PC-9 (cell line): ENCODE measurements at regions not wholly inside any gene's neighbourhood (a gene's known extent, or its start where the extent isn't known, plus 50 kb on each side); places are given as distances from the start of the nearest gene placed in this dataset.

Experiments
- BruUV-seq: library from RNA; stranded (reverse); fragments of 400-500 nt; replicated peaks from 2 replicates; lab custom pipeline; 2021; lab: Mats Ljungman, UMichigan
- CTCF ChIA-PET: fragments of 300-600 bp; sonication (Branson Sonifier 250); formaldehyde crosslinking; loops from one replicate; lab custom pipeline; 2022; ENCODE audit warnings: antibody characterized with exemption; lab: Charles Lee
- POLR2A ChIA-PET: fragments of 300-600 bp; sonication (Branson Sonifier 250); formaldehyde crosslinking; loops from one replicate; lab custom pipeline; 2022; ENCODE audit warnings: antibody characterized with exemption; ENCODE audit not compliant: unreplicated experiment; lab: Charles Lee
- DNase-seq, 2 experiments: peaks; one replicate each; pipeline versions ENCODE4 v3.0.0 to v3.0.0-alpha.2; 2015 to 2022; ENCODE audit warnings: mixed read lengths in 1 of 2
- H2AFZ ChIP-seq: fragments of 200-600 bp; sonication (generic); 2 replicates; pipeline ENCODE4 v1.8.1; 2017; ENCODE audit warnings: antibody characterized with exemption
- H3F3A ChIP-seq: fragments of 200-600 bp; sonication (generic); 2 replicates; pipeline ENCODE4 v1.8.1; 2017; ENCODE audit warnings: antibody characterized with exemption, mild to moderate bottlenecking, low read depth; ENCODE audit not compliant: insufficient read depth
- H3K27ac ChIP-seq: fragments of 200-600 bp; sonication (generic); 2 replicates; pipeline ENCODE4 v1.6.1; 2016; ENCODE audit warnings: mixed run types
- H3K27me3 ChIP-seq: fragments of 200-600 bp; sonication (generic); 2 replicates; pipeline ENCODE4 v1.6.1; 2016; ENCODE audit warnings: low read depth, mixed run types; ENCODE audit not compliant: insufficient read depth
- H3K36me3 ChIP-seq: fragments of 200-600 bp; sonication (generic); 2 replicates; pipeline ENCODE4 v1.6.1; 2016; ENCODE audit warnings: low read depth, mixed run types
- H3K4me1 ChIP-seq: fragments of 200-600 bp; sonication (generic); replicated peaks from 2 replicates; pipeline ENCODE4 v1.6.1; 2016; ENCODE audit warnings: mixed run types; ENCODE audit not compliant: insufficient read depth
- H3K4me2 ChIP-seq: fragments of 200-600 bp; sonication (generic); 2 replicates; pipeline ENCODE4 v1.6.1; 2017; ENCODE audit warnings: mixed run types
- H3K4me3 ChIP-seq: fragments of 200-600 bp; sonication (generic); 2 replicates; pipeline ENCODE4 v1.6.1; 2016; ENCODE audit warnings: mixed run types
- H3K79me2 ChIP-seq: fragments of 200-600 bp; sonication (generic); 2 replicates; pipeline ENCODE4 v1.6.1; 2017; ENCODE audit warnings: low read depth, mixed run types
- H3K9me2 ChIP-seq: fragments of 200-600 bp; sonication (generic); 2 replicates; pipeline ENCODE4 v1.8.1; 2017; ENCODE audit warnings: mild to moderate bottlenecking; ENCODE audit not compliant: insufficient read depth
- H3K9me3 ChIP-seq: fragments of 200-600 bp; sonication (generic); 2 replicates; pipeline ENCODE4 v1.8.1; 2016; ENCODE audit warnings: low read depth; ENCODE audit not compliant: insufficient read depth
- H4K20me1 ChIP-seq: fragments of 200-600 bp; sonication (generic); 2 replicates; pipeline ENCODE4 v1.8.1; 2017; ENCODE audit not compliant: insufficient read depth
- EZH2 ChIP-seq: fragments of 200-600 bp; sonication (generic); IDR thresholded peaks from 2 replicates; pipeline ENCODE4 v1.8.0; 2017; ENCODE audit warnings: antibody characterized with exemption, low read depth
- intact Hi-C: fragments of 100-400 bp; cut with micrococcal nuclease; formaldehyde crosslinking; loops from one replicate; pipeline ENCODE4 v1.10.0; 2022; ENCODE audit not compliant: unreplicated experiment
- TF ChIP-seq, protein P1 (sequence below): fragments of 200-600 bp; sonication (generic); conservative IDR thresholded peaks from 2 replicates; pipeline ENCODE4 v1.6.1; 2017; ENCODE audit warnings: mixed run types, antibody characterized with exemption, mild to moderate bottlenecking, moderate library complexity

DNA sequence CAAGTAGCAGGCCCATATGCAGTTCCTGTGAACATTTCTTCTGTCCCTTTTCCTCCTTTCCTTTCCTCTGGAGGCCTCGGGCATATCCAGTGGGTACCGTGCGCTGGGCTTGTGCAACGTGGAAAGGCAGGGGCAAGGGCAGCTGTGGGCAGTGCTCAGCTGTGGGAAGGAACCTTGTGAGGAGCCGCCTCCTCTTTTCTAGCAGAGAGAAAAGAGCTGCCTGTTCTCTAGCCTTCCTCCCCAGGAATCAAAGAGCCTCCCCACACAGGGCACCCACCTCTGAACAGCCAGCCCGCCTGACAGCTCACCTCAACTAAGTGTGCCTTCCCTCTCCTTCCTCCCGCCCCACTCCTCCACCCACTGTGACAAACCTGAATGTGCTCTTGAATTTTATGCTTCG, 143.3 kb upstream of the HDDC2 start:
- Histone ChIP-seq H3K79me2 (no peaks in the 10 kb centered on the region), H3K36me3 (no peaks in the 10 kb centered on the region), H3K9me3 (no peaks in the 10 kb centered on the region), H3K4me1 (no peaks in the 10 kb centered on the region), H3K4me3 (no peak overlapping the region), H3K9me2 (no peaks in the 10 kb centered on the region), H3K27ac (no peak overlapping the region), H3K4me2 (no peak overlapping the region), H2AFZ (no peak overlapping the region), H3F3A (no peaks in the 10 kb centered on the region), H3K27me3 (peaks cover 23% of the 10 kb centered on the region), H4K20me1 (no peaks in the 10 kb centered on the region)
- ChIA-PET CTCF (no interaction called here), POLR2A (no interaction called here)
- DNase-seq = no peak
- intact Hi-C loops = no loop called here
- no peak for TF ChIP-seq EZH2
- TF ChIP-seq, protein P1, sequence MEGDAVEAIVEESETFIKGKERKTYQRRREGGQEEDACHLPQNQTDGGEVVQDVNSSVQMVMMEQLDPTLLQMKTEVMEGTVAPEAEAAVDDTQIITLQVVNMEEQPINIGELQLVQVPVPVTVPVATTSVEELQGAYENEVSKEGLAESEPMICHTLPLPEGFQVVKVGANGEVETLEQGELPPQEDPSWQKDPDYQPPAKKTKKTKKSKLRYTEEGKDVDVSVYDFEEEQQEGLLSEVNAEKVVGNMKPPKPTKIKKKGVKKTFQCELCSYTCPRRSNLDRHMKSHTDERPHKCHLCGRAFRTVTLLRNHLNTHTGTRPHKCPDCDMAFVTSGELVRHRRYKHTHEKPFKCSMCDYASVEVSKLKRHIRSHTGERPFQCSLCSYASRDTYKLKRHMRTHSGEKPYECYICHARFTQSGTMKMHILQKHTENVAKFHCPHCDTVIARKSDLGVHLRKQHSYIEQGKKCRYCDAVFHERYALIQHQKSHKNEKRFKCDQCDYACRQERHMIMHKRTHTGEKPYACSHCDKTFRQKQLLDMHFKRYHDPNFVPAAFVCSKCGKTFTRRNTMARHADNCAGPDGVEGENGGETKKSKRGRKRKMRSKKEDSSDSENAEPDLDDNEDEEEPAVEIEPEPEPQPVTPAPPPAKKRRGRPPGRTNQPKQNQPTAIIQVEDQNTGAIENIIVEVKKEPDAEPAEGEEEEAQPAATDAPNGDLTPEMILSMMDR = no peak
- no TSS peak for BruUV-seq

DNA sequence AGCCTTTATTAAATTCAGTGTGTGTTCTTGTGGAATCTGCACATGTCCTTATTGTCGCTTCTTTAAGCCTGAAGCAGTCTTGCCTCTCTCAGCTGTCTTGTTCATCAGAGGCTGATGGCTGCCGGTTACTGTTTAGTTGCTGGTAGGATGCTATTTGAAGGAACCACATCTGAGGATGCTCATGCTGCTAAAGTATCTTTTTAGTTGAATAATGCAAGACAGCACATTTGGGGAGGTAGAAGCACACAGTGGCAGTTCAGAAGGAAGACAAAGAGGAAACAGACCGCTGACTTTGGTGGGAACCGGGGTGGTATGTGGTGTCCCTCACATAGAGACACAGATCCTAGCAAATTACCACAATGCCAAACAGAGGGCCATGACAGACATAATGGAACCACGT, 144.2 kb upstream of the HDDC2 start:
- Histone ChIP-seq H3F3A (no peaks in the 10 kb centered on the region), H3K9me3 (no peaks in the 10 kb centered on the region), H2AFZ (no peak overlapping the region), H3K9me2 (no peaks in the 10 kb centered on the region), H3K79me2 (no peaks in the 10 kb centered on the region), H3K4me2 (no peak overlapping the region), H3K27me3 (peaks cover 23% of the 10 kb centered on the region), H3K27ac (no peak overlapping the region), H3K4me3 (no peak overlapping the region), H3K36me3 (no peaks in the 10 kb centered on the region), H3K4me1 (no peaks in the 10 kb centered on the region), H4K20me1 (no peaks in the 10 kb centered on the region)
- no peak for TF ChIP-seq EZH2
- TF ChIP-seq, protein P1 = no peak
- ChIA-PET POLR2A (no interaction called here), CTCF (no interaction called here)
- no peak for DNase-seq
- no TSS peak for BruUV-seq
- intact Hi-C loops = no loop called here

DNA sequence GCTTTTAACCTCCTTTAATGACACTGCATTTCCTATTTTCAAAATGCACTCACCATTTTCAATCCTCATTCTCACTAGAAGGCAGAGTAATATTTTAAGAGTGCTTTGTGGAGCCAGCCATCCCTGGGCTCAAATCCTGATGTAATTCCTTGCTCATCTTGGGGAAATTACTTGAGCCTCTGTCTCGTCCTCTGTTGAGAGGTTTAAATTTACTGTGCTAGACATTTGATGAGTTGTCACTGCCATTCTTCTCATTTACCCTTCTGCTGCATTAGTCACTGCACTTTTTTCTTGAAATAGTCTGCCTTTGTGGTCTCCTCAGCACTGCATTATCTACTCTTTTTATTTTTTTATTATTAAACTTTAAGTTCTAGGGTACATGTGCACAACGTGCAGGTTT, 150.0 kb upstream of the HDDC2 start:
- intact Hi-C loops = no loop called here
- H3F3A ChIP-seq = no peaks in the 10 kb centered on the region
- BruUV-seq = no TSS peak
- H3K27ac ChIP-seq = no peak overlapping the region
- CTCF ChIA-PET = no interaction called here
- POLR2A ChIA-PET = no interaction called here
- no peaks in the 10 kb centered on the region; the same call in 1 of the 2 replicates for H3K9me3 ChIP-seq
- H3K36me3 ChIP-seq = no peaks in the 10 kb centered on the region
- H3K4me3 ChIP-seq = no peak overlapping the region
- H3K9me2 ChIP-seq = 0 out of 2 replicates have a peak, but pooled peaks cover 4% of the 10 kb centered on the region
- H3K4me2 ChIP-seq = no peak overlapping the region
- H3K4me1 ChIP-seq = no peaks in the 10 kb centered on the region
- TF ChIP-seq EZH2 = no peak
- TF ChIP-seq, protein P1 = no peak
- no peak for DNase-seq
- no peaks in the 10 kb centered on the region for H4K20me1 ChIP-seq
- H3K79me2 ChIP-seq = no peaks in the 10 kb centered on the region
- H2AFZ ChIP-seq = no peak overlapping the region
- H3K27me3 ChIP-seq = peaks cover 6% of the 10 kb centered on the region; the same call in 1 of the 2 replicates
